Activated CD4-positive, alpha-beta T cell treated with anti-CD3 and anti-CD28 coated beads for 36 hours (primary cell): ENCODE measurements at regions not wholly inside any gene's neighbourhood (a gene's known extent, or its start where the extent isn't known, plus 50 kb on each side); places are given as distances from the start of the nearest gene placed in this dataset.

Experiments
- ATAC-seq: fragments of 200-7000 bp; cut with Tn5 transposase; one replicate; pipeline ENCODE4 v1.10.0; 2021; ENCODE audit warnings: mild to moderate bottlenecking, moderate library complexity
- CTCF ChIA-PET: fragments of 350-600 bp; sonication (Branson Sonifier 250); formaldehyde crosslinking; loops from one replicate; lab custom pipeline; 2021; ENCODE audit warnings: antibody characterized with exemption; lab: Charles Lee
- POLR2A ChIA-PET: fragments of 350-600 bp; sonication (Branson Sonifier 250); formaldehyde crosslinking; loops from one replicate; lab custom pipeline; 2021; ENCODE audit warnings: antibody characterized with exemption, inconsistent platforms; lab: Charles Lee
- DNase-seq: peaks from one replicate; pipeline ENCODE4 v3.0.0-alpha.2; 2020
- H3K27ac Mint-ChIP-seq: one replicate; pipeline ENCODE4 v1.8.0; 2021; ENCODE audit warnings: mixed read lengths
- H3K27me3 Mint-ChIP-seq: one replicate; pipeline ENCODE4 v1.8.0; 2021; ENCODE audit warnings: mixed read lengths
- H3K36me3 Mint-ChIP-seq: one replicate; pipeline ENCODE4 v1.8.0; 2021; ENCODE audit warnings: low read depth, mixed read lengths
- H3K4me1 Mint-ChIP-seq: one replicate; pipeline ENCODE4 v1.8.0; 2021; ENCODE audit warnings: mixed read lengths
- H3K4me3 Mint-ChIP-seq: one replicate; pipeline ENCODE4 v1.8.0; 2021; ENCODE audit warnings: mild to moderate bottlenecking, moderate library complexity, mixed read lengths
- H3K9me3 Mint-ChIP-seq: one replicate; pipeline ENCODE4 v1.8.0; 2021; ENCODE audit warnings: low read depth, mixed read lengths
- intact Hi-C, 2 experiments: fragments of 100-400 bp; cut with DNase I in 1 of 2; cut with micrococcal nuclease in 1 of 2; formaldehyde crosslinking; loops; one replicate each; pipeline versions ENCODE4 v1.14.2 to v1.15.1; 2022 to 2024; cut with DNase I, micrococcal nuclease

GRCh38 chr3:168612671-168613070 is 516.9 kb upstream of the GOLIM4 start:
- Mint-ChIP-seq H3K4me3 (no peak overlapping the region), H3K27ac (no peak overlapping the region), H3K36me3 (no peaks in the 10 kb centered on the region), H3K4me1 (no peaks in the 10 kb centered on the region), H3K9me3 (no peaks in the 10 kb centered on the region), H3K27me3 (no peaks in the 10 kb centered on the region)
- ATAC-seq (no peak), DNase-seq (no peak)
- ChIA-PET POLR2A (no interaction called here), CTCF (no interaction called here)
- intact Hi-C loops = no loop called here

DNA sequence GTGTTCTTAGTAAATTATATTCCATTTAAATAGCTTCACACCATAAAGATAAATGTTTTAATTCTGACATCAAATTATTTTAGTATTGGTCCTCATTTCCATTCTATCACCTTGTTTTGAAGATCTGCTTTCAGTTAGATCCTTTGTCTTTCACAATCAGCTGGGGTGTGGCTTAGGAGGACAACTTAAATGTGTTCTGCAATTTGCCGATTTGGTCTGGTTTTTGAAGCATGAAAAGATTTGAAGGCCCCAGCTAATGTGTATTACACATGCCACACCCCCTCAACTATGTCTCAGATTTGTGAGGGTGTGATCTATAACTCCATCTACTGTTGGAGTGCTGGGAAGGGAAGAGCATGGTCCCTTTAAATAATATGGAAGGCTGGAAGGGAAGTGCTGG is 516.1 kb upstream of the GOLIM4 start:
- POLR2A ChIA-PET = no interaction called here
- H3K9me3 Mint-ChIP-seq = no peaks in the 10 kb centered on the region
- intact Hi-C loops = no loop called here
- H3K36me3 Mint-ChIP-seq = no peaks in the 10 kb centered on the region
- ATAC-seq = no peak
- H3K27ac Mint-ChIP-seq = no peak overlapping the region
- no peak for DNase-seq
- CTCF ChIA-PET = no interaction called here
- H3K4me3 Mint-ChIP-seq = no peak overlapping the region
- no peaks in the 10 kb centered on the region for H3K27me3 Mint-ChIP-seq
- H3K4me1 Mint-ChIP-seq = no peaks in the 10 kb centered on the region

DNA sequence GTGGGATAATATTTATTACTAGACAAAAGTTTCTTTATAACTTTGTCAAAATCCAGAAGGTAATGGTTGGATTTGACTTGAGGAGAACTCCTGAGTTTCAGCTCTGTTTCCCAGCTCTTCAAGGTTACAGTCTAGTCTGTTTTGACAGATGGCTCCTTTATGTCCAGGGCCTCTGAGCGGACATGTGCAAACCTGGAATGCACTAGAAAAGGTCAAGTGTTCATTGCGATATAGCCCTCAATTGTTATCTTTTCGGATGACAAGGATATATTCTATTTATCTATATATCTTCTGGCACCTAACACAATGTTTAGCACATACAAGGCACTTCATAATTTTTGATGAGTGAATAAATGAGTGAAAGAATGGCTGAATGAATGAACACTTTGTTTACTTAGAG is 513.2 kb upstream of the GOLIM4 start:
- no peak for DNase-seq
- intact Hi-C loops = no loop called here
- ChIA-PET POLR2A (no interaction called here), CTCF (no interaction called here)
- H3K4me1 Mint-ChIP-seq = no peaks in the 10 kb centered on the region
- no peak overlapping the region for H3K4me3 Mint-ChIP-seq
- no peak overlapping the region for H3K27ac Mint-ChIP-seq
- H3K36me3 Mint-ChIP-seq = no peaks in the 10 kb centered on the region
- H3K9me3 Mint-ChIP-seq = no peaks in the 10 kb centered on the region
- no peak for ATAC-seq
- H3K27me3 Mint-ChIP-seq = no peaks in the 10 kb centered on the region

DNA sequence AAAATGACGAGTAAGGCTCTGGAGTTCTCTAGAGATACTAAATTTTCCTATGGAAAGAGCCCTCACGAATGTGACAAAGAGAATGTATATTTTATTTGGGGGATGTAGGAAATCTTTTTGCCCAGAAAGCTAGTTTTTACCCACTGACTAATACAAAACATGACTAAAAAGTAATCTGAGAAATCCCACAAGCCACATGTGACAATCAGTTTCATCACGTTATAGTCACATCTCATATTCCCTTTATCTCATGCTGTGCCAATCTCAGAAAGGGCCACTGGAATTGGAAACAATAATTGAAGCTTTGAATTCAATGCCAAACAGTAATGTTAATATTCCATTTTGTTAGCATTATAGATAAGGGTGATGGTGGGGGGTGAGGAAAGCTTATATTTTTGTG is 509.0 kb upstream of the GOLIM4 start:
- Mint-ChIP-seq H3K36me3 (no peaks in the 10 kb centered on the region), H3K9me3 (no peaks in the 10 kb centered on the region), H3K4me3 (no peak overlapping the region), H3K27ac (no peak overlapping the region), H3K27me3 (no peaks in the 10 kb centered on the region), H3K4me1 (no peaks in the 10 kb centered on the region)
- no peak for DNase-seq
- POLR2A ChIA-PET = no interaction called here
- intact Hi-C loops = no loop called here
- no peak for ATAC-seq
- CTCF ChIA-PET = interaction anchor here (0.5 kb wide), 1 partner anchor 1685 kb away, joined by 5 read pairs; no protein-coding TSS in a partner anchor

DNA sequence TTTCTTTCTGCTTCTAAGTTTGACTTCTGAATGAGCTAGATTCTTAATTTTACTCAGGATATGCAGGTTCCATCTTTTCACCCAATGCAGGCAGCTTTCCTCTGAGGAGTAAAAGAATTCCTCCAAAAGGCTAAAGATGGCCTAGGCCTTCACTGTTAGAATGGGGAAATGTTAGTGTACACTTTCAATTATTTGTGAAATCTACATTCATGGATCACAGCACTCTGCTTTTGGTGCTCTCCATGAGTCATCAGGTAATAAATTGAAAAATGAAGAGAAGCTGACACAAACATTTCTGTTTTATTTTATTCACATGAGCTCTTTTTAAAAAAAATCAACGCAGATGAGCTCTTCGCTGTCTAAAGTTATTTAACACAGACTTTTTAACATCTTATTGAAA is 502.5 kb upstream of the GOLIM4 start:
- no peak overlapping the region for H3K4me3 Mint-ChIP-seq
- no peaks in the 10 kb centered on the region for H3K36me3 Mint-ChIP-seq
- ATAC-seq = no peak
- intact Hi-C loops = no loop called here
- H3K9me3 Mint-ChIP-seq = no peaks in the 10 kb centered on the region
- no peaks in the 10 kb centered on the region for H3K27me3 Mint-ChIP-seq
- DNase-seq = no peak
- no peak overlapping the region for H3K27ac Mint-ChIP-seq
- ChIA-PET CTCF (no interaction called here), POLR2A (no interaction called here)
- no peaks in the 10 kb centered on the region for H3K4me1 Mint-ChIP-seq

DNA sequence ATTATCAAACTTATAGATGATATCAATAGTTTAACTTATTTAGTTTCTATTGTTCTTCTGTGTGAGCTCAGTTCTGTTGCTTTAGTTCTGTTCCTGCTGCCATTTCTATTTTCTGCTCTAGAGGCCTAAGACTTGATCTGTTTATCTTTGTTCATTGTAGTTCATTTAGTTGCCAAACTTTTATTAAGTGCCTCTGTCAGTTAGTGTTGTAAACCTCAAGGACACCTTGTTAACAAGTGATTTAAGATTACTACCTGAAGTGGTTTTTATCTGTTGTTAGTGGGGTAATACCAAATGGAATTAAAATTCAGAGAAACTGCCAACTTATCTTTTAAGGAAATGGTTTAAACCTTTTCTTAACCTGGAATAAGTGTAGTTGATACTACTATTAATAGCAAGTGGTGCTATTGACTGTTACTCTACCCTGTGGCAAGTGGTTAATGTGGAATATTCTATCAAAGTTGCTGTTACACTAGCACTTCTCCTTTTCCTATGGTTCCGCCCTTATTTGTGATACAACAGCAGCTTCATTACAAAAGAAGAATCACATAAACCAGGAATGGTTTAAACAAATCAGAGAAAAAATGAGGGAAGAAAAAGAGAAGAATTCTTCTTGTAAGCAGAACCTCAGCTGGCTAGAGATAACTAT is 500.6 kb upstream of the GOLIM4 start:
- ATAC-seq = no peak
- Mint-ChIP-seq H3K36me3 (no peaks in the 10 kb centered on the region), H3K27ac (no peak overlapping the region), H3K9me3 (no peaks in the 10 kb centered on the region), H3K4me1 (no peaks in the 10 kb centered on the region), H3K4me3 (no peak overlapping the region), H3K27me3 (no peaks in the 10 kb centered on the region)
- DNase-seq = no peak
- intact Hi-C loops = no loop called here
- ChIA-PET POLR2A (no interaction called here), CTCF (no interaction called here)

DNA sequence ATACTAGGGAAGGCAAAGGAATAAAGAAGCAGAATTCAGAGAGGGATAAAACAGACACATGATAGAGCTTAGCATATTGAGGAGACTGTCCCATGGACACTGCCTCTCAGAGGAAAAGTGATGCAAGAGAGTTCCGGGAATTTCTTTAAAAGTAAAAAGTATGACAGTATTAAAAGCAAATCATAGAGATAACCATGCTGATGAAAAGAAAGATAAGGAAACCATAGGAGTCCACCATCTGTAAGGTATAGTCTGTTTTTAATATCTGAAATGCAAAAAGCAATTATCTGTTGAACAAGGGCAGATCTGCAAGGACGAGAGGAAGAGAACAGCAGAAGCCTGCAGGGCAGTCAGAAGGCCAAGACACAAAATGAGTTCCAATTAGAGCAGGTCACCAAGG is 495.9 kb upstream of the GOLIM4 start:
- Mint-ChIP-seq H3K27ac (no peak overlapping the region), H3K4me1 (no peaks in the 10 kb centered on the region), H3K27me3 (no peaks in the 10 kb centered on the region), H3K4me3 (no peak overlapping the region), H3K9me3 (no peaks in the 10 kb centered on the region), H3K36me3 (no peaks in the 10 kb centered on the region)
- ChIA-PET CTCF (no interaction called here), POLR2A (no interaction called here)
- DNase-seq (no peak), ATAC-seq (no peak)
- intact Hi-C loops = no loop called here

- DNase-seq = no peak
- H3K4me3 Mint-ChIP-seq = no peak overlapping the region
- no peaks in the 10 kb centered on the region for H3K27me3 Mint-ChIP-seq
- ChIA-PET CTCF (interaction anchor here (1.2 kb wide), 1 partner anchor 28 kb away, joined by 4 read pairs; no protein-coding TSS in a partner anchor), POLR2A (no interaction called here)
- H3K4me1 Mint-ChIP-seq = no peaks in the 10 kb centered on the region
- intact Hi-C loops = no loop called here
- H3K36me3 Mint-ChIP-seq = no peaks in the 10 kb centered on the region
- no peak for ATAC-seq
- H3K27ac Mint-ChIP-seq = no peak overlapping the region
- H3K9me3 Mint-ChIP-seq = no peaks in the 10 kb centered on the region
Observed at GRCh38 chr3:168589376-168589775, 493.7 kb upstream of the GOLIM4 start.

- no peaks in the 10 kb centered on the region for H3K4me1 Mint-ChIP-seq
- intact Hi-C loops = no loop called here
- no peak for ATAC-seq
Observed at GRCh38 chr3:168585544-168585943, 489.8 kb upstream of the GOLIM4 start.

GRCh38 chr3:168583977-168584376 is 488.3 kb upstream of the GOLIM4 start:
- ATAC-seq (no peak), DNase-seq (no peak)
- Mint-ChIP-seq H3K4me1 (no peaks in the 10 kb centered on the region), H3K4me3 (no peak overlapping the region), H3K36me3 (no peaks in the 10 kb centered on the region), H3K27ac (no peak overlapping the region), H3K27me3 (no peaks in the 10 kb centered on the region), H3K9me3 (no peaks in the 10 kb centered on the region)
- POLR2A ChIA-PET = no interaction called here
- CTCF ChIA-PET = no interaction called here
- intact Hi-C loops = no loop called here

More at GRCh38 chr3:168585544-168585943, 489.8 kb upstream of the GOLIM4 start:
- H3K27ac Mint-ChIP-seq = no peak overlapping the region
- no peak overlapping the region for H3K4me3 Mint-ChIP-seq
- H3K9me3 Mint-ChIP-seq = no peaks in the 10 kb centered on the region
- no peaks in the 10 kb centered on the region for H3K36me3 Mint-ChIP-seq
- ChIA-PET CTCF (no interaction called here), POLR2A (no interaction called here)
- H3K27me3 Mint-ChIP-seq = no peaks in the 10 kb centered on the region
- no peak for DNase-seq

GRCh38 chr3:168582503-168582902 is 486.8 kb upstream of the GOLIM4 start:
- ChIA-PET CTCF (no interaction called here), POLR2A (no interaction called here)
- Mint-ChIP-seq H3K27ac (no peak overlapping the region), H3K4me1 (no peaks in the 10 kb centered on the region), H3K4me3 (no peak overlapping the region), H3K9me3 (no peaks in the 10 kb centered on the region), H3K27me3 (no peaks in the 10 kb centered on the region), H3K36me3 (no peaks in the 10 kb centered on the region)
- intact Hi-C loops = no loop called here
- no peak for ATAC-seq
- DNase-seq = no peak

DNA sequence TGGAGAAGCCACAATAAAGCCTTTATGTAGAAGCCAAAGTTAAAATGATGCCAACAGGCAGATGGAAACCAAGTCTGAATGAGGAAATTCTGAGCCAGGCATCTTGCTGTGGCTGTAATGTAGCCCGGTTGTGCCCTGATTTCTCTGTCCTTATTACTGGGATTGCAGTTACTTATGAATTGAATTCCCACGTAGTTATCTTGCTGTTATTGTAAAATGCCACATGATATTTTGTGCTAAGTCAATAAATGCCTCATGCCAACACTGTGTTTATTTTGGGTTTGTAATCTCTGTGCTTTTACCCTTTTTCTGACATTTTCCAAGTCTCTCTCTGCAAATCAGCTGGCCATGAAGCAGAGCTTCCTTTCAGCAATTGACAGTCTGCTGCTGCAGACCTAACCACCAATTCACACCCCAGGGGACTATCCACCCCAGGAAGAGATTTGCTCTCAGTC is 486.1 kb upstream of the GOLIM4 start:
- intact Hi-C loops = no loop called here
- Mint-ChIP-seq H3K4me1 (no peaks in the 10 kb centered on the region), H3K4me3 (no peak overlapping the region), H3K9me3 (no peaks in the 10 kb centered on the region), H3K36me3 (no peaks in the 10 kb centered on the region), H3K27me3 (no peaks in the 10 kb centered on the region), H3K27ac (no peak overlapping the region)
- ATAC-seq (no peak), DNase-seq (no peak)
- CTCF ChIA-PET = no interaction called here
- POLR2A ChIA-PET = no interaction called here
